GM13976 (cell line): ENCODE measurements at regions not wholly inside any gene's neighbourhood (a gene's known extent, or its start where the extent isn't known, plus 50 kb on each side); places are given as distances from the start of the nearest gene placed in this dataset.
"Not testable (repeated sequence)": the region's sequence is repeated elsewhere in the genome, so short reads cannot be mapped to it uniquely, and the experiment has no call there.

Experiments used
- DNase-seq: peaks from one replicate; pipeline ENCODE4 v3.0.0; 2012; ENCODE audit warnings: low spot score
- CTCF ChIP-seq: IDR thresholded peaks from 2 replicates; pipeline ENCODE4 v1.5.1; 2012; ENCODE audit warnings: borderline replicate concordance, mild to moderate bottlenecking; ENCODE audit not compliant: insufficient read depth; ENCODE audit errors: extremely low read depth, missing control alignments, control extremely low read depth
- in situ Hi-C: fragments of 300-500 bp; cut with MboI; formaldehyde crosslinking; loops from one replicate; pipeline ENCODE4 v1.12.0; 2022; ENCODE audit warnings: low sequenced_read_pairs, mixed read lengths, inconsistent platforms; ENCODE audit not compliant: unreplicated experiment

GRCh38 chr14:105709281-105710118, 183.1 kb downstream of the TMEM121 start:
- in situ Hi-C loops = loop anchor here (5.0 kb wide), 1 partner anchor 122 kb away; no protein-coding TSS in a partner anchor
- no peak for TF ChIP-seq CTCF

DNA sequence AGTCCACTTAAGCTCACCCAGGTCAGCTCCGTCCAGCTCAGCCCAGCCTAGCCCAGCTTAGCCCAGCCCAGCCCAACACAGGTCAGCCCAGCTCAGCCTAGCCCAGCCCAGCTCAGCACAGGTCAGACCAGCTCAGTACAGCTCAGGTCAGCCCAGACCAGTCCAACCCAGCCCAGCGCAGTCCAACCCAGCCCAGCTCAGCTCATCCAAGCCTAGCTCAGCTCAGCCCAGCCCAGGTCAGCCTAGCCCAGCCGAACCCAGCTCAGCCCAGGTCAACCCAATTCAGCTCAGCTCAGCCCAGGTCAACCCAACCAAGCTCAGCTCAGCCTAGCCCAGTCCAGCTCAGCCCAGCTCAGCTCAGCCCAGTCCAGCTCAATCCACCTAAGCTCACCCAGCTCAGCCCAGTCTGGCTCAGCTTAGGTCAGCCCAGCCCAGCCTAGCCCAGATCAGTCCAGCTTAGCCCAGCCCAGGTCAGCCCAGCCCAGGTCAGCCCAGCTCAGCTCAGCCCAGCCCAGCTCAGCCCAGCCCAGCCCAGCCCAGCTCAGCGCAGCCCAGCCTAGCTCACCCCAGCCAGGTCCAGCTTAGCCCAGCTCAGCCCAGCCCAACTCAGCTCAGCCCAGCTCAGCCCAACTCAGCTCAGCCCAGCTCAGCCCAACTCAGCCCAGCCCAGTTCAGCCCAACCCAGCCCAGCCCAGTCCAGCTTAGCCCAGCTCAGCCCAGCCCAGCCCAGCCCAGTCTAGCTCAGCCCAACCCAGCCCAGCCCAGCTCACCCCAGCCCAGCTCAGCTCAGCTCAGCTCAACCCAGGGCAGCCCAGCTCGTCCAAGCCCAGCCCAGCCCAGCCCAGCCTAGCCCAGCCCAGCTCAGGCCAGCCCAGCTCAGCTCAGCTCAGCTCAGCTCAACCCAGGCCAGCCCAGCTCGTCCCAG, 184.0 kb downstream of the TMEM121 start:
- in situ Hi-C loops = no loop called here
- TF ChIP-seq CTCF = no peak

More at GRCh38 chr14:105709281-105710118, 183.1 kb downstream of the TMEM121 start:
- DNase-seq = peak; percentile 22

GRCh38 chr14:105711044-105711620, 184.7 kb downstream of the TMEM121 start:
- in situ Hi-C loops = no loop called here
- TF ChIP-seq CTCF = no peak
- DNase-seq = no peak

More for the DNA sequence above, 184.0 kb downstream of the TMEM121 start:
- DNase-seq = no peak

DNA sequence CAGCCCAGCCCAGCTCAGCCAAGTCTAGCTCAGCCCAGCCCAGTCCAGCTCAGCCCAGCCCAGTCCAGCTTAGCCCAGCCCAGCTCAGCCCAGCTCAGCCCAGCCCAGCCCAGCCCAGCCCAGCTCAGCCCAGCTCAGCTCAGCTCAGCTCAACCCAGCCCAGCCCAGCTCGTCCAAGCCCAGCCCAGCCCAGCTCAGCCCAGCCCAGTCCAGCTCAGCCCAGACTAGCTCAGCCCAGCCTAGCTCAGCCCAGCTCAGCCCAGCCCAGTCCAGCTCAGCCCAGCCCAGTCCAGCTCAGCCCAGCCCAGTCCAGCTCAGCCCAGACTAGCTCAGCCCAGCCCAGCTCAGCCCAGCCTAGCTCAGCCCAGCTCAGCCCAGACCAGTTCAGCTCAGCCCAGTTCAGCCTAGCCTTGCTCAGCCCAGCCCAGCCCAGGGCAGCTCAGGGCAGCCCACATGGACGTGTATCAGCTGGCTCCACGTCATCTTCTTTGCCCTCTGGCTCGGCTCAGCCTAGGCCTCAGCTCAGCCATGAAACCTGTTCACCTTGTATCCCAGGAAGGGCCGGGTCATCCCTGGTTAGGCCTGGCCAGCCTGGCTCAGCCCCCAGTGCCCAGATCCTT, 185.6 kb downstream of the TMEM121 start:
- peak; percentile 14 for DNase-seq
- no peak for TF ChIP-seq CTCF
- in situ Hi-C loops = no loop called here

DNA sequence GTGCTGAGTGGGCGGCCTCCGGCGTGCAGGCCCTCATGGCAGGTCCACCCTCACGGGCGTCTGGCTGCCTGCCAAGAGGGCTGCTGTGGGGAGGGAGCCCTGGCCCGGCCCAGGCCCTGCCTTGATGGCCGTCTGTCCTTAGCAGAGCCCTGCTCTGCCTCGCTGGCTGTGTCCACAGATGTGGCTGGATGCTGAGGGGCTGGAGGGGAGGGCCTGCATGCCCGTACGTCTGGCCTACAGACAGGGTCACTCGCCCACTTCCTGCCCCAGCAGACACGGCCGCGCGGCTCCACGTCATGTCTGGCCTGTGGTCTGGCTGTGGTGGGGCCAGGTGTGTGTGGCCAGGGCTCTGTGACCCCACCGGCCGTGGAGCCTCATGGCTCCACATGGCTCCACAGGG, 186.3 kb downstream of the TMEM121 start:
- in situ Hi-C loops = not testable (repeated sequence)
- peak; percentile 28 for DNase-seq

DNA sequence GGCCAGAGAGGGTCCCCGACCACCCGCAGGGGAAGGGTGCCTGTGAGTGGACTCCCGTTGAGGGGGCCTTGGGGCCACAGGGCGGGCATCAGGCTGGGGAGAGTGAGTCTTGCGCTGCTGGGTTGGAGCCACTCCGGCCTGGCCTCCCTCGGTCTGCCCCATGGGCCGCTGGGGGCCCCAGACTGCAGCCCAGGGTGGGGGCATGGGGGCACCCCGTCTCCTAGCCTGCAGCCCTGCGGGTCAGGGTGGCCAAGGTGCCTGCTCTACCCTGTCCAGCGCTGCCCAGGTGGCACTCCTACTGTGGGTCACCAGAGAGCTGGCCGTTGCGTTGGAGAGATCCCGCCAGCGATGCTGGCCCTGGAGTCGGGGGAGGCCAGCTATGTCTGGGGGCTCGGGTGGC, 186.8 kb downstream of the TMEM121 start:
- DNase-seq, in situ Hi-C loops: not testable (repeated sequence)

- in situ Hi-C loops = not testable (repeated sequence)
These were observed 187.5 kb downstream of the TMEM121 start for GRCh38 chr14:105713836-105714235.

DNA sequence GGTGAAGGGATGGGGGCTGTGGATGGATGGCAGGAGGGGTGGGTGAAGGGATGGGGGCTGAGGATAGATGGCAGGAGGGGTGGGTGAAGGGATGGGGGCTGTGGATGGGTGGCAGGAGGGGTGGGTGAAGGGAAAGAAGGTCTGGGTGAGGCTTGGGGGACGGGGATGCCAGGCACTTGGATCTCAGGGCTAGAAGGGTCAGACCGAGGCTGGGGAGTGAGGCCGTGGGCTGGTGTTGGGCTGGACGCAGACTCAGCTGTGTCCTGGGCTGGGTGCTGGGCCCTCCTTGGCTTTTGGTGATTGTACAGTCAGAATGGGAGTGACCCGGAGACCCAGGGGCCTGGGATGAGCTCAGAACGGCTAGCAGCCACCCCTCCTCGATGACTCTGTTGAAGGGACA, 192.4 kb downstream of the TMEM121 start:
- in situ Hi-C loops, DNase-seq: not testable (repeated sequence)

More at GRCh38 chr14:105713836-105714235, 187.5 kb downstream of the TMEM121 start:
- not testable (repeated sequence) for DNase-seq

DNA sequence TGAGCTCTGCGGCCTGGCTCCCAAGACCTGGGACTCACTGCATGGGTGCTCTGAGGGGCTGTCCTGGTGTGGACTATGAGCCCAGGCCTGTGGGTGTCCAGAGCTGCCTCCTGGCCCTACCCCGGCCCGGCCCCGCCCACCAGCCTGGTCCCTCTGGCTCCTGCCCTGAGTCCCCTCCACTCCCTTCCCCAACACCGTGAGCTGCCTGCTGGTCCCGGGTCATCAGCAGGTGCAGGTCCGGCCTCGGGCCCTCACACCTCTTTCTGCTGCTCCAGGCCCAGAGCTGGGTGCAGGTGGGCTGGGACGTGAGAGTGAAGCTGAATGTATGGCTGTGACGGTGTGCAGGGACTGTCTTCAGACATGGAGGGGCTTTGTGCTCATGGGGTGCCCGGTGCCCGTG, 193.7 kb downstream of the TMEM121 start:
- DNase-seq, in situ Hi-C loops: not testable (repeated sequence)

DNA sequence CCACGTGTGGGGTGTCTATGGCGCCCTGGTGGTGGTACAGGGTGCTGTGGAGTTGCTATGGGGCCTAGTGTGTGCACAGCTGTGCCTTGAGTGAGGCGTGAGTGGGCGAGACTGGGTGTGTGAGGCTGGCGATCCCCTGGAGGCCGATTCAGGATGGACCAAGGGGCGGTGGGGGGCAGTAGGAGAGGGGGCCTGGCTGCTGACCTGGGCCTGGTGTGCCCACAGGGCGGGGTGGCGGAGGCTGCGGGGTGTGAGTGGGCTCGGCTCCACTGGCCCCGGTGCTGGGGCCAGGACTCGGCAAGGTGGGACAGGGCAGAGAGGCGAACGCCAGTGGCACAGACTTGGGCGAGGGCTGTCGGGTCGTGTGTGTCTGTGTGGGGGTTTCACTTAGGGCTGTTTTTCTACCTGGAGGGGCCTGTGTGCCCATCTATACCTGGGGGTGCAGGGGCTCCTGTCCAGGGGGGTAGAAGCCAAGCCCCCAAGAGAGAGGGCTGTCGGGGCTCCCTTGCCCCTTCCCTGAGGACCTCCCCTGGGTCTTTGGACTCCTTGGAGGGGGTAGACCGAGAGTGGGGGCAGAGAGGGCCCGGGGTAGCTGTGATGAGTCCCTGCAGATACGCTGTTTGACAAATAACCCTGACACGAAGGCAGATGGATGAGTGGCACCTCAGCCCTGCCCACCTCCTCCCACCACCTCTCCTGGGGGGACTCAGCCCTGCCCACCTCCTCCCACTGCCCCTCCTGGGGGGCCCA, 194.6 kb downstream of the TMEM121 start:
- DNase-seq, in situ Hi-C loops: not testable (repeated sequence)

DNA sequence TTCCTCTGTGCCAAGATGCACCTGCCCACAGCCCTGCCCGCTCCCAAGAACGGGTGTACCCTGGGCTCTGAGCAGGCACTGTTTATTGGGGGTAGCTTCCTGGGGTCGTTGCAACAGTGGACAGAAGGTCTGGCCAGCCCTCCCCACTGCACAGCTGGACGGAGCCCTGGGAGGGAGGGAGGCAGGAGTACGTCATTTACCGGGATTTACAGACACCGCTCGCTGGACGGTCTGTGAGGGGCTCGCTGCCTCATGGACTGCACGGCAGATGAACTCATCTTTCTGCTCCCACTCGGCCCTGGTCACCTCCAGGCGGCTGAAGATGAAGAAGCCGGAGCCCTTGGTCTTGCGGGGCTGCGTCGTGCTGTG, 195.2 kb downstream of the TMEM121 start:
- DNase-seq = not testable (repeated sequence)

More for the DNA sequence above, 195.2 kb downstream of the TMEM121 start:
- in situ Hi-C loops = not testable (repeated sequence)
